Activated T-cell treated with anti-CD3 and anti-CD28 coated beads for 4 hours (primary cell): ENCODE measurements at regions not wholly inside any gene's neighbourhood (a gene's known extent, or its start where the extent isn't known, plus 50 kb on each side); places are given as distances from the start of the nearest gene placed in this dataset.
"Not testable (repeated sequence)": the region's sequence is repeated elsewhere in the genome, so short reads cannot be mapped to it uniquely, and the experiment has no call there.

Source experiments
- DNase-seq: peaks from one replicate; pipeline ENCODE4 v3.0.0-alpha.2; 2020

DNA sequence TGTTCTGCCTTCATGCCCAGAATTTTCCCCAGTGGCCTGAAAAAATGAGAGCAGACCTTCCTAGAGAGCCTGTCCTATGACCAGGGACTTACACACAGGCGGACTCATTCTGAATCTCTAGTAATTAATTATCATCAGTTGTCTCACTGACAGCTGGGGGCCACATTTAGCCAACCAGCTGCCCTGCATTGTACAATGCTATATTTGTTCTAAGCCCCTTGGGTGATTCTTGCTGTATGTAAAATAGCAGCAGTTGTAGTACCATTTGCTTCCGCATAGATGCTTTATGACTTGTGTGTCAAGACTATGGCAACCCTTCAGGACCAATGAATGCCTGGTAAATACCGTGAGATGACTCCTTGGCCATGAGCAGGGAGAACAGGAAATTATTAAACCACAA lies 415.4 kb upstream of the SEMA6A start:
- no peak for DNase-seq

DNA sequence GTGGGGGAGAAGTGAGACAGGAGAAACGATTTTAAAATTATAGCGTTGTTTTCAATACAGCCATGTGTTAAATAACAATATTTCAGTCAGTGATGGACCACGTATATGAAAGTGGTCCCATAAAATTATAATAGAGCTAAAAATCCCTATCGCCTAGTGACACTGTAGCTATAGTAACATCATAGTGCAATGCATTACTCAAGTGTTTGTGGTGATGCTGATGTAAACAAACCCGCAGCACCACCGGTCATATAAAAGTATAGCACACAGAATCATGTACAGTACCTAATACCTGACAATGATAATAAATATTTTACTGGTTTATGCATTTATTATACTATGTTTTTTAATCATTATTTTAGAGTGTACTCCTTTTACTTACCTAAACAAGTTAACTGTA lies 407.4 kb upstream of the SEMA6A start:
- DNase-seq = no peak

DNA sequence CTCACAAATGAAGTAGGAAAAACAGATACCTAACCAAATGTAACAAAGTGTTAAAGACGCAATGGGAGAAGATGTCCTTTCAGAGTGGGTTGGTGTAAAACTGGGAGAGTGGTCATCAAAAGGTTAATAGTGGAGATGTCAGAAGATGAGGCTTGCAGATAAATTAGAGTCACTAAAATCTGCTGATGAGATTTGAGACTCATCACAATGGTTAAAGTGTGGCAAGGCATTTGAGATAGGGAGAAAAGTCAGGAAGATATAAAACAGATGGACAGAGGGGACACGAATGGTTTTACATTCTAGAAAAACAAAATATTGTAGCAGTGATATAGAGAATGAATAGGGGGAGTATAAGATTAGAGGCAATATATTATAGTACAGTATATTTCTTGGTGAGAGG lies 406.0 kb upstream of the SEMA6A start:
- DNase-seq = no peak

DNA sequence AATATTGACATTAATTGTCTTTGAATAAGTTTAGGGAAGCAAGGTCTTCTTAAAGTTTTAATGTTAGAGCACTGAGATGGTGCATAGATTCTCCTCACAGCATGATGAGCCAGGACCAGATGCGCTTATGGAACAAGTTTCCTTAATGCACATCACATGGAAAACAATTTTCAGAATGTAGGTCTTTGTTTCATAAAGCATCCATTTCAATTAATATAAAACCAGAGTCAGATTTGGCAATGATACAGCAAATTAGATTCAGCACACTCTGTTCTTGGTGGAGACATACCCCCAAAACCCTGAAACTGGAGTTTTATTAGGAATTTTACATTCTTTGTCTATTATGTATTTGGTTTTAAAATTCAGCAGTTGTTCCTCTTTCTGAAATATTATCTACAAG lies 402.1 kb upstream of the SEMA6A start:
- DNase-seq = no peak

DNA sequence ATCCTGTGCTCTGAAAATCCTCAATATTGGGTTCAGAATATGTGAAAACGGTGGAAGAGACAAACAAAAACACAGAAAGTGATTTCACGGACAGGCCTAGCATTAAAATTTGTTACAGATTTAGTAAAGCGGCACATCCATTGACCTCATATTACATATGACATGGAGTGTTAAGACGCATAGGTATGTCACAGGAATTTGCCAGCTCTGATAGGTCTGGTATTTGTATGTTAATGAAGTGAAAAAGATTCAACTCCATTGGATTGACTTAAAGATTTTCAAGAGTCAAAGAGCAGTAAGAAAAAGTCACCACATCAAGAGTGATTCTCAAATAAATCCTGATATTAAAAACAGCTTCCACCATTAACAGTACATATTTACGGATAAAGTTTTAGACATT lies 396.5 kb upstream of the SEMA6A start:
- DNase-seq = no peak

DNA sequence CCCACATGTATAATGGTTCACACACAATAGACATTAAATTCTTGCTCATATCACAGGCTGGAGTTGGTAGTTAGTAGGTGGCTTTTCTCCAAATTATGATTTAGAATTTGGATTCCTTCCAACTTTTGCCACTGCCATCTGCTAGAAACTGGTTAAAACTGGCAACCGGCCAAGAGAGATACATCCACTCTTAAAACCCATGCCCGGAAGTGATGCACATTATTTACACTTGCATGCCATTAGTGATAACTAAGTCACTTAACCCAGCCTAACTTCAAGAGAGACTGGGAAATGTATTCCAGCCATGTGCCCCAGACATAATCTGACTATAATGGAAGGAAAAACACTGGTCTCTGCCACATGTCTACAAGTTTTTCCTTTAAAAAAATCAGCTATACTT lies 395.7 kb upstream of the SEMA6A start:
- no peak for DNase-seq

DNA sequence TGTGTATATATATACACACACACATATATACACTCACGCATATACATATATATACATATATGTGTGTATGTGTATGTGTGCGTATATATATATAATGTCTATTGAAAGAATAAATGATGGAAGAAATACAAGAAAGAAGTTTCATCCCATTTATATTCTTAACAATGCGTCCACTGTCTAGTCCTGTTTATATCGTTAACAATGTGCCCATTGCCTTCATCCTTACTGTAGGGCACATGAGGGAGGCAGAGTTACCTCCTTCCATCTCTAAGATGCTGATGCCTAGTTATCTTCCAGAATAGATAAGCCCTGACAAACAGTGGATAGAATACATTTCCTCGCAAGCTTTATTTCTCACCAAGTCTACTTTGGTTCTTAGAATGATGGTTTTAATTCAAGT lies 389.8 kb upstream of the SEMA6A start:
- DNase-seq = no peak

DNA sequence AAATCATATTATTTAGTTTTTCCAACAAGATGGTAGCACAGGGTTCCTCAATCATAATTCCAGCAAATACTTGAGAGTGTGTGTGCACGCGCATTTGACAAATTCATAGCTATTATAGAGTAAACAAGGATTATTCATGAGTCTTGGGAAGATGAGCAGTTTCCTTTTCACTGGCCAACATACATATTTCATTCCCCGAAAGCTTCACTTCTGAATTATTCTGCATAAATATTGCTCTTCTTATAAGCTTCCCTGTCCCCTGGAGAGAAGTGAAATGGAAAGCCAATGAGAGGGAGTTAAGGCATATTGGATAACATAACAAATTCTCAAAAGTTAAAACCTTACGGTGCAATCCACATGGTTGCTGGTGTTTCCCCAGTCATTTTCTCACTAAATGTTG lies 386.4 kb upstream of the SEMA6A start:
- DNase-seq = no peak

DNA sequence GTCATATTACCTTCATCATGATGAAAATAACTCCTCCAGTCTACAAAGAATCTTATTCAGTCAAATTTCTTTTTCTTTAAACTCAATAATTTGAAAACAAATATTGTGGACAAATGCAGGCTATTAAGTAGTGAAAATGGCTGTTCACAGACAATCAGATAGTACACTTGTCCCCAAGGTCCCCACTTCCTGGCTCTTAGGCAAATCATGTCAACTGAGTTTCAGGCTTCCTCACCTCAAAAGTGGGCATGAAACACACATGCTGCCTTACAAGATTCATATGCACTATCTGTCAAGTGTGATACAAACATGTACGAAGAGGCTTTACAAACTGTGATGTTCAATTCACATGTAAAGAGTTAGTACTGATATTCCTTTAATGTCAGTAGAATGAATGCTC lies 385.2 kb upstream of the SEMA6A start:
- no peak for DNase-seq

DNA sequence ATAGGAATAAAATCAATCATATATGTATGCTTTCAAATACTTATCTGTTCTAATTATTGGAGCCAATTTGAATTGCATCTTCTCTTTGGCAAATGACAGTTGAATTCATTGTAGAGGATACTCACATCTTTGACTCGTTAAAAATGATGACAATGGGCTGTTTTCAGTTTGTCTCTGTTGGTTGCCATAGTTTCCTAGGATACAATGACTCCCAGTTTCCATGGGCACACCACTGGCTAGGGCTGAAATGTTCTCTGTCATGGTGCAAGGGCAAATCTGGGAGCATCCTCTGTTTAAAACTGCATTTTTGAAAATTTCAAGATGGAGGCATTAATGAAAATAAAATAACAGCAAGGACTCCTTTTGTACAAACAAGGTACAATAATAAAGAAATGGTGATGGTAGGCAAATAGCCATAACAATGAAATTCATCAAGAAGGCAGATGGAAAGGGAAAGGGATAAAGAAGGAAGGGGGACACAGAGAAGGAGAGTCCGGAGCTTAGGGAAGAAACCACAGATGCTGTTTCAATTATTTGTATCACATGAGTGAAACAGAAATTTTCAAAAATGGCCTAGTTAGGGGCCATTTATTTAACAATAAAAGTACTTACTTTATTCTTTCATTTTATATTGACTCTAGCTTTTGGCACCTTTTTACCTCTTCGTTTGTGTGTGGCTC lies 378.8 kb upstream of the SEMA6A start:
- no peak for DNase-seq

DNA sequence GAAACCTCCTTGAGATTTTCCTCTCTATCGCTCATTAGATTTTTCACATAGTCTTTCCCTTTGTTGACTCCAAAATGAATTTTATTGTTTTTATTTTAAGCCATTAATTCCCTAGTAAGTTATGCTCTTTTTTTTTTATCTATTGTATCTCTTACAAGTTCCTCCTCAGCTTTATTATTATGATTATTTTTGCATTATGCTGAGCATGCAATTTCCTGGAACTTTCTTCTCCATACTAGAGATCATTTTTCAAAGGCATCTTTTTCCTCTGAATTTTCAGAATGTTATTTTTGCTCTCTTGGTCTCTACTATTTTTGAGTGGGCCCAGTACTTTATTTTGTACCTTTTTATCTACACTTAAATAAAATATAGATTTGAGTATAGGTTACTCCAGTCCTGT lies 376.6 kb upstream of the SEMA6A start:
- no peak for DNase-seq

DNA sequence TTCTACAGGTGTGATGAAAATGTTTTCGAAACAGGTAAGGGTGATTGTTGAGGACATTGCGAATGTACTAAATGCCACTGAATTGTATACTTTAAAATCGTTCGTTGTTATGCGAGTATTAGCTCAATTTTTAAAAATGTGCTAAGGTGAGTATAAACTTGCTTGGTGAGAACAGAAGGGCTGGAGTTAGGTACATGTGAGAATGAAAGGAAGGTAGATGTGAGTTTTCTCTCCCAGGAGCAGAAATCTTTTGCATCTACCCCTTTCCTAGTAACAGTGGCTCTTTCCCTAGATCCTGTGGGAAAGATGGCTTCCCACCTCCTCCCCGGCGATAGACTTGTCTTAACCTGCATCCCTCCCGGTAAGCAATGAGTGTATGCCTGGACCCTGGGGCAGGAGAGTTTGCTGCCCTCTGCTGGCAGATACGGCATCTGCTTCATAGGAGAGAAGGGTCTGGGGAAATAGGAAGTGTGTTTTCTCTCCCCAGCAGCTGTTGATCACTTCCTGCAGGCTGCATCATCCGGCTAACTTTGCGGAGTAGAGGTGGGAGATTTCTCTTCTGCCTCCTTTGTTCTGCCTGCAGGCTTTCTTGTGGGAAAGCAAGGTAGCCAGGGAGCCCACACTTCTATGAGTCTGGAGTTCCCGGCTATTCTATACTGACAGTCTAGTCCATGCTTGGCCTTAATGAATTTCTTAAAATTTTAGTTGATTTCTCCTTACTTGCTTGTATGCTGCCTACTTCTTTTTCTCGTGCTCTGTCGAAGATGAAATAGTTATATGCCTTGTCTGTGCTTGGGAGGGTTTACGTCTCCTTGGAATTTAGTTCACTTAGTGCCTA lies 373.3 kb upstream of the SEMA6A start:
- peak; percentile 17 for DNase-seq

DNA sequence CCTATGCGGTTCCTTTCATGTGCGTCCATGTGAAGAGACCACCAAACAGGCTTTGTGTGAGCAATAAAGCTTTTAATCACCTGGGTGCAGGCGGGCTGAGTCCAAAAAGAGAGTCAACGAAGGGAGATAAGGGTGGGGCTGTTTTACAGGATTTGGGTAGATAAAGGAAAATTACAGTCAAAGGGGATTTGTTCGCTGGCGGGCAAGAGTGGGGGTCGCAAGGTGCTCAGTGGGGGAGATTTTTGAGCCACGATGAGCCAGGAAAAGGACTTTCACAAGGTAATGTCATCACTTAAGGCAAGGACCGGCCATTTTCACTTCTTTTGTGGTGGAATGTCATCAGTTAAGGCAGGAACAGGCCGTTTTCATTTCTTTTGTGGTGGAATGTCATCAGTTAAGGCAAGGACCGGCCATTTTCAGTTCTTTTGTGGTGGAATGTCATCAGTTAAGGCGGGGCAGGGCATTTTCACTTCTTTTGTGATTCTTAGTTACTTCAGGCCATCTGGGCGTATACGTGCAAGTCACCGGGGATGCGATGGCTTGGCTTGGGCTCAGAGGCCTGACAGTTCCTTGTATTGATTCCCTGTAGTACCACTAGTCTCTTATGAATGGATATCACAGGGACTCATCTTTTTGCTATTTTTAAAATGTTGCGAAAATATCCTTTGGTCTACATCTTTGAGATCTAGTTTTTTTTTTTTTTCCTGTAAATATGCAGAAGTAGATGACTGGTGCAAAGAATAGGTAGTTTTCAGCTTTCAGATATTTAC lies 371.2 kb upstream of the SEMA6A start:
- not testable (repeated sequence) for DNase-seq

DNA sequence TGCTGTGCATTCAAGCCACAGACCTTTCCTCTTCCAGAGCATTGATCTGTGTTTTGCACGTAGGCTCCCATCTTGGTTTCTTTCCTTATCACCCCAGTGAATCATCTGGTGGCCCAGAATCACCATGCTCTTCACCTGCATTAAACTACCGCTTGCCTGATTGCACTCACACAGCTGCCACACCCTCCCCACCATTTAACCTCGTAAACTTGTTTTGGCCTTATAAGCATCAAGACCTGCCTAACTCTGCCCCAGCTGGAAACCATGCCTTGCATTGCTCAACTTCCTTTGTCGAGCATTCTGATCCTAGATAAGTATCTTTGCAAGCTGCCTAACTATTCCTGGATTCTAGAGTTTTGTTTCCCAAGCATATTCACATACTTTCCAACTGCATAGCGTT lies 369.6 kb upstream of the SEMA6A start:
- no peak for DNase-seq

DNA sequence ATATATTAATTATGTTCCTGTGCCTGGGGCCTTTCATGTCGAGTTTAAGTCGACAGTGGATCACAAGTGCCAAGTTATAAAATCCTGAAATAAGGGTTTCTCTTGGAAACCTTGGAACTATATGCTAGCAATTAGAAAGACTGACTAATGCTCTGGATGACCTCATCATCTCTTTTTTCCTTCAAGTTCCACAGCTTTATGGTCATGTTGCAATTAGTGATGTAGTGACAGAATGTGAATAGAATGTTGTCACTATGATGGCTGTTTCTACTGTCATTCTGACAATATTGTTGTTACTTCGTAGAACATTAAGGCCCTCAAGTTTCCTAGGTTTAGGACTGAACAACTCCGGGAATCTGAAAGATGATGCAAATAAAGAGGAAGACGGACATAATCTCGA lies 368.0 kb upstream of the SEMA6A start:
- no peak for DNase-seq

DNA sequence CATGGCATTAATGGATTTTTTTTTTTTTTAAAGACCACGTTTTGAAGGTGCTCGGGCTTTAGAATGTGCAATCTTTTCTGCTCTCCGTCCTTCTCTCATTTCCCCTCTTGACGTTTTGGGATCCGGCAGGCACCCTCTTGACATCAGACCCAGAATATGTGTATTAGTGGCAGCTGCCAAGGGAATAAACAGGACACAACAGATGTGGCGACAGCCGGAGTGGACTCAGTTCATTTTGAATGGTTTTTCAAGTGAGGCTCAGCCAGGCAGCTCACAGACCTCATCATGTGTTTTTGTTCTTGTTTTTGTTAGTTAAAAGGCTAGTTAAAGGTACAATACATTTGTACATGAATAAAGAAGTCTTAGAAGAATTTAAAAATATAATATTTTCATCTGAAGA lies 365.0 kb upstream of the SEMA6A start:
- no peak for DNase-seq

DNA sequence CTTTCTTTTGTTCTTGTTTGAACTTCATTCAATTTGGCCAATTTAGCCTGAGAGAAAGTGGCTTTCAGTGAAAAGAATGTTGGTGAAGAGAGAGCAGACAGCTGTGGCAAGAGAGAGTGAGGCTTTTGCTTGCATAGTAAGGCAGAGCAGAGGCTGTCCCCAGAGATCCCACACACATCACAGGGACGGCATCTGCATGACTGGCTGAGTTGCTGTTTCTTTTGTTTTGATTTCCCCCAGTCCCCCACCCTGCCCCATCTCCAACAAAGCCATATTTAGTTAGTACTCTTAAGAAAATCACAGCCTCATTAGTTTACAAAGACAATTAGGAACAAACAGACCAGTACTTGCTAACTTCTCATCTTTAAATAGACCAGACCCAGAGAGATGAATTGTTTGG lies 363.9 kb upstream of the SEMA6A start:
- DNase-seq = no peak

DNA sequence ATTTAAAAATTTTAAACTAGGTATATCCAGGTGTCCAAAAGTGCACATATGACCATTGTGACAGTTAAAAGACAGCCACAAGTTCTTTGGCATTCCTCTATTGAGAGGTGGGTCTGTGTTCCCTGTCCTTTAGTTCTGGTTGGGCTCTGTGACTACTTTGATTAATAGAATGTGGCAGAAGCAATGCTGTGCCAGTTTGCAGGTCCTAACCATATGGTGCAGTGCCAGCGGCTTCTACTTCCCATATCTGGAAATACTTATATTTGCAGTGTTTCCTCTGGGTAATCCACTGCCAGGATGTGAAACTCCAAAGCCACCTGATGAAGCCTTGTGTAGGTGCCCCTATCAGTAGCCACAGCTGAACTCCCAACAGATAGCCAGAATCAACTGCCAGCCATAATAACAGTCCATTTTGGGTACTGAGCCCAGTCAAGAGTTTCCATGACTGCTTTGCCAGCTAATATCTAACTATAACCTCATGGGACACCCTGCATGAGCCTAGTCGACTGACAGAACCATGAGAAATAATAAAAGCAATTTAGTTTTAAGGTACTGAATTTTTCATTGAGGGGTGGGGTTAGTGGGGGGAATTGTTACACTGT lies 361.0 kb upstream of the SEMA6A start:
- no peak for DNase-seq

DNA sequence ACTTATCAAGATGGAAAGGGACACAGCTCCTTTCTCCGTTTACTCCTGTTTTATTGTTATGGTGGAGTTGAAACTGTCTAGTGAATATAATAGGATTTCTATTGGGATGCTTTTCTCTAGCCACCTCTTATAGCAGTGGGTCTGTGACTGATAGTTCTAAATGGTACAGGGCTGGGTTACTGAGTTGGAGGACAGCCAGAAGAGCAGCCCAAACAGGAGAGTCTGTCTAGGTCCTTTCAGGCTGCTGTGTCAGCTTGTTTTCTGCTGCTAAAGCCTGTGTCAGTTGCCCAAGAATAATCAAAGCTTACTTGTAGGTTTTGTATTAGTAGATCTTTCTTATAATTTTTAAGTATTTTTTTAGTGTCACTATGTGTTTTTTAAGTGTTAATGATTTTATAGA lies 356.0 kb upstream of the SEMA6A start:
- DNase-seq = no peak

DNA sequence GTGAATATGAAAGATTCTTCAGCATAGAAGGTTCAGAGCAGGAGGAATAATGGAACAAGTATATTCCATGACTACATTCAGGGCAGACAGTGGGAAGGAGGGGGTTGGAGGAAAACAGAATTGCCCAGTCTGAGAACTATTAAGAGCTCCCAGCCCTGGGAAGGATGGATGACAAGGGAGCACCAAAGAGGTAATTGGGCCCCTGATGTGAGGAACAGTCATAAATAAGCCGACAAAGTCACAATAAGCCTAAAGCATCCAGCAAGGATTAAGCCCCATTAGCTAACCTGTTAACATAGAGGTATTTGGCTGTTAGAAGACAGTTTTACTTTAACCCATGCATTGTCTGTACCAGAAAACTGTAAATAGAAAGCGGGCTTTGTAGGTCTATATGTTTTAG lies 348.7 kb upstream of the SEMA6A start:
- no peak for DNase-seq

DNA sequence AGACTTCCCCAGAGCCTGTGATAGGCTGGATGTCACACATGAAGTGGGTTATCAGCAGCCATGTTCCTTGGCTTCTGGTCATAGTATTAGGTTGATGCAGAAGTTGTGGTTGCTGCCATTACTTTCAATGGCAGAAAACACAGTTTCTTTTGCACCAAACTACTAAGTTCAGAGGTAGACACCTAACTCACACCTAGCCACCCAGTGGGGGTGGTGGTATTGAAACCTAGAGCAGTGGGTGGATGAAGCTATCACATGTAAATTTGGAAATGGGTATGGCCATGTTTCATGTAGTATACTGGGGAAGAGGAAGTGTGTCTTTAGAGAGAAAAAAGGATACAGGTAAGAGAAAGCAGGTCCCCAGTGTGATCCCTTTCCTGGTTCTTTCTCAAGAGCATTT lies 347.9 kb upstream of the SEMA6A start:
- DNase-seq = no peak

DNA sequence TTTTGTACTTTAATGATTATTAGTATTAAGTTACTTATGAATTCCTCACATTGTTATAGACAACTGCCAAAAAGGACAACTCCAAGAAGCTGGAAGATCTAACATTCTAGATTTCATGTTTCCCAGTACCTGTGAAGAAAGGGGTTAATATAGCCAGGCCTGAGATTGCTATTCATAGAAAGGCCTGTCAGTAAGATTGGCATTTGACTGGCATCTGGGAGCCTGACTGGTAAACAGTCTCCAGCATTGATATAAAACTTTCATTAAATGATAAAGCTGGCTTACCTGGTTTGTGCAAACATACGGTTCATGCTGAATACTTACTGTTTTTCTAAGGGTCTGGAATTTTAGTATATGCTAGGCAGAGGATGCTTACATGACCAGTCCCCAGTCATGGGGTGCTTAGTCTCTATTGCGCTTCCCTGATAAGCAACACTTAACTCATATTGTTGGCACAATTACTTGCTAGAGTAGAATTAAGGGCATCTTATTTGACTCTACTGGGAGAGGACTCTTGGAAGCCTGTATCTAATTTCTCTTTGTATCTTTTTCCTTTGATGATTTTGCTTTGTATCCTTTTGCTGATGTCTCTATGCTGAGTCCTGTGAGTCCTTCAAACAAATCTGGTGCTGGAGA lies 340.4 kb upstream of the SEMA6A start:
- no peak for DNase-seq

DNA sequence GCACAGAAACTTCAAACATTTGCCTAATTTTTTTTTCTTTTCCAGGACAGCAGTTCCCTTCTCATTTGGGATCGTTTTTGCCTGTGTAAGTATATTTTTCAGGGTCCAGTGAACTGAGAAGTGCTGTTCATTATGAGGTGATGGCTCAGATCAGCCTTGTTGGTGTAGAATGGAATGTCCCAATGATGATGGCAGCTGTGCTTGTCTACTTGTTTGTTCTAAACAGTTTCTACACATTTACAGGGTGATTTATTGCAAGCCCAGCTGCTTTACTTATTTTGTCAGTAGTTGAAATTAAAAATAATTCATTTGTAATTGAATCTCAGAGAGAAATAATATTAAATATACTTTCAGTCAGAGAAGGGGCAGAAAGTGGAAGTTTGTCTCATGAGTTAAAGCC lies 337.6 kb upstream of the SEMA6A start:
- no peak for DNase-seq
